H9 (cell line): ENCODE measurements at regions not wholly inside any gene's neighbourhood (a gene's known extent, or its start where the extent isn't known, plus 50 kb on each side); places are given as distances from the start of the nearest gene placed in this dataset.

Experiments
- DNase-seq: peaks from one replicate; pipeline ENCODE4 v3.0.0-alpha.2; 2017
- H2AFZ ChIP-seq: one replicate; pipeline ENCODE4 v1.6.1; 2013; ENCODE audit warnings: mild to moderate bottlenecking, low read length, control low read depth, moderate library complexity
- H2AK5ac ChIP-seq: 2 replicates; pipeline ENCODE4 v1.6.1; 2013; ENCODE audit warnings: low read length, control low read depth, mixed read lengths; ENCODE audit not compliant: insufficient read length
- H2BK120ac ChIP-seq: one replicate; pipeline ENCODE4 v1.6.1; 2013; ENCODE audit warnings: low read depth, mild to moderate bottlenecking, low read length, control low read depth, inconsistent platforms; ENCODE audit not compliant: poor library complexity, severe bottlenecking
- H2BK12ac ChIP-seq: 2 replicates; pipeline ENCODE4 v1.6.1; 2013; ENCODE audit warnings: low read length, control low read depth, mixed read lengths, low read depth; ENCODE audit not compliant: insufficient read length
- H2BK15ac ChIP-seq: 2 replicates; pipeline ENCODE4 v1.6.1; 2013; ENCODE audit warnings: low read depth, low read length, control low read depth
- H2BK20ac ChIP-seq: one replicate; pipeline ENCODE4 v1.6.1; 2013; ENCODE audit warnings: low read depth, mild to moderate bottlenecking, low read length, control low read depth, inconsistent platforms; ENCODE audit not compliant: poor library complexity, severe bottlenecking
- H2BK5ac ChIP-seq: 2 replicates; pipeline ENCODE4 v1.6.1; 2013; ENCODE audit warnings: low read length, control low read depth, mixed read lengths; ENCODE audit not compliant: insufficient read length
- H3K14ac ChIP-seq: 2 replicates; pipeline ENCODE4 v1.6.1; 2013; ENCODE audit warnings: low read length, control low read depth; ENCODE audit not compliant: insufficient read depth
- H3K18ac ChIP-seq: 2 replicates; pipeline ENCODE4 v1.6.1; 2013; ENCODE audit warnings: low read depth, mild to moderate bottlenecking, mixed read lengths, low read length, control low read depth; ENCODE audit not compliant: insufficient read length
- H3K23ac ChIP-seq: 2 replicates; pipeline ENCODE4 v1.6.1; 2013; ENCODE audit warnings: low read length, control low read depth, mixed read lengths, low read depth; ENCODE audit not compliant: insufficient read length
- H3K23me2 ChIP-seq: 2 replicates; pipeline ENCODE4 v1.6.1; 2013; ENCODE audit warnings: low read depth, mild to moderate bottlenecking, mixed read lengths, low read length, control low read depth; ENCODE audit not compliant: insufficient read length, poor library complexity, severe bottlenecking
- H3K27ac ChIP-seq: 2 replicates; pipeline ENCODE4 v1.5.1; 2013; ENCODE audit warnings: low read length, control low read depth, mixed read lengths, low read depth; ENCODE audit not compliant: insufficient read length
- H3K27me3 ChIP-seq: 2 replicates; pipeline ENCODE4 v1.6.1; 2013; ENCODE audit warnings: low read length, control low read depth, inconsistent platforms; ENCODE audit not compliant: insufficient read depth
- H3K4ac ChIP-seq: 2 replicates; pipeline ENCODE4 v1.6.1; 2013; ENCODE audit warnings: low read depth, mild to moderate bottlenecking, control low read depth, inconsistent platforms, low read length, moderate library complexity
- H3K4me1 ChIP-seq: 2 replicates; pipeline ENCODE4 v1.6.1; 2013; ENCODE audit warnings: low read length, control low read depth, inconsistent platforms; ENCODE audit not compliant: insufficient read depth
- H3K4me2 ChIP-seq: 2 replicates; pipeline ENCODE4 v1.6.1; 2013; ENCODE audit warnings: low read length, control low read depth, mixed read lengths; ENCODE audit not compliant: insufficient read length, insufficient read depth
- H3K56ac ChIP-seq: 2 replicates; pipeline ENCODE4 v1.6.1; 2013; ENCODE audit warnings: low read depth, mild to moderate bottlenecking, mixed read lengths, low read length, control low read depth; ENCODE audit not compliant: insufficient read length
- H3K79me1 ChIP-seq: 2 replicates; pipeline ENCODE4 v1.6.1; 2013; ENCODE audit warnings: low read depth, mild to moderate bottlenecking, moderate library complexity, low read length, control low read depth, inconsistent platforms; ENCODE audit not compliant: insufficient read depth, poor library complexity, severe bottlenecking
- H3K79me2 ChIP-seq: 2 replicates; pipeline ENCODE4 v1.6.1; 2013; ENCODE audit warnings: low read length, control low read depth, inconsistent platforms; ENCODE audit not compliant: insufficient read depth
- H3K9ac ChIP-seq: 2 replicates; pipeline ENCODE4 v1.6.1; 2013; ENCODE audit warnings: low read length, control low read depth, mixed read lengths; ENCODE audit not compliant: insufficient read length; ENCODE audit errors: extremely low read depth
- H3K9me3 ChIP-seq: one replicate; pipeline ENCODE4 v1.6.1; 2013; ENCODE audit warnings: low read depth, low read length, inconsistent platforms; ENCODE audit not compliant: control insufficient read depth
- H3T11ph ChIP-seq: one replicate; pipeline ENCODE4 v1.6.1; 2013; ENCODE audit warnings: mild to moderate bottlenecking, low read length, control low read depth, inconsistent platforms
- H4K20me1 ChIP-seq: one replicate; pipeline ENCODE4 v1.6.1; 2013; ENCODE audit not compliant: control insufficient read depth, insufficient read length, insufficient read depth
- H4K5ac ChIP-seq: 2 replicates; pipeline ENCODE4 v1.6.1; 2013; ENCODE audit warnings: low read depth, mild to moderate bottlenecking, mixed read lengths, low read length, control low read depth; ENCODE audit not compliant: insufficient read length
- H4K8ac ChIP-seq: replicated peaks from 2 replicates; pipeline ENCODE4 v1.6.1; 2013; ENCODE audit warnings: low read length, control low read depth, mixed read lengths, low read depth; ENCODE audit not compliant: insufficient read length
- H4K91ac ChIP-seq: 2 replicates; pipeline ENCODE4 v1.6.1; 2013; ENCODE audit warnings: low read depth, mild to moderate bottlenecking, moderate library complexity, mixed read lengths, low read length, control low read depth; ENCODE audit not compliant: insufficient read length
- H3K27ac Mint-ChIP-seq, 3 experiments: 2 replicates in 2 of 3; 3 replicates in 1 of 3; pipeline ENCODE4 v1.8.0; 2020 to 2021; ENCODE audit warnings: mixed read lengths in 3 of 3, mild to moderate bottlenecking in 1 of 3, moderate library complexity in 1 of 3
- H3K27me3 Mint-ChIP-seq: 2 replicates; pipeline ENCODE4 v1.8.0; 2021; ENCODE audit warnings: low read depth, mild to moderate bottlenecking, moderate library complexity, mixed read lengths
- H3K36me3 Mint-ChIP-seq, 3 experiments: 2 replicates in 2 of 3; 3 replicates in 1 of 3; pipeline ENCODE4 v1.8.0; 2020 to 2021; ENCODE audit warnings: low read depth in 3 of 3, mixed read lengths in 3 of 3; ENCODE audit not compliant: insufficient read depth in 1 of 3
- H3K4me1 Mint-ChIP-seq, 2 experiments: 2 replicates each; pipeline ENCODE4 v1.8.0; 2020; ENCODE audit warnings: mixed read lengths in 2 of 2
- H3K4me3 Mint-ChIP-seq, 2 experiments: 2 replicates in 1 of 2; 3 replicates in 1 of 2; pipeline ENCODE4 v1.8.0; 2020 to 2021; ENCODE audit warnings: mild to moderate bottlenecking in 2 of 2, mixed read lengths in 2 of 2, moderate library complexity in 1 of 2
- H3K9me3 Mint-ChIP-seq, 2 experiments: 2 replicates in 1 of 2; 3 replicates in 1 of 2; pipeline ENCODE4 v1.8.0; 2020; ENCODE audit warnings: mild to moderate bottlenecking in 2 of 2, mixed read lengths in 2 of 2, moderate library complexity in 1 of 2
- TF ChIP-seq, protein P1 (sequence below): fragments of 200-600 bp; sonication (generic); conservative IDR thresholded peaks from 3 replicates; pipeline ENCODE4 v1.8.0; 2021; ENCODE audit warnings: antibody characterized with exemption, mild to moderate bottlenecking

GRCh38 chr1:119225265-119225664 is 84.8 kb upstream of the WARS2 start:
- TF ChIP-seq, protein P1, sequence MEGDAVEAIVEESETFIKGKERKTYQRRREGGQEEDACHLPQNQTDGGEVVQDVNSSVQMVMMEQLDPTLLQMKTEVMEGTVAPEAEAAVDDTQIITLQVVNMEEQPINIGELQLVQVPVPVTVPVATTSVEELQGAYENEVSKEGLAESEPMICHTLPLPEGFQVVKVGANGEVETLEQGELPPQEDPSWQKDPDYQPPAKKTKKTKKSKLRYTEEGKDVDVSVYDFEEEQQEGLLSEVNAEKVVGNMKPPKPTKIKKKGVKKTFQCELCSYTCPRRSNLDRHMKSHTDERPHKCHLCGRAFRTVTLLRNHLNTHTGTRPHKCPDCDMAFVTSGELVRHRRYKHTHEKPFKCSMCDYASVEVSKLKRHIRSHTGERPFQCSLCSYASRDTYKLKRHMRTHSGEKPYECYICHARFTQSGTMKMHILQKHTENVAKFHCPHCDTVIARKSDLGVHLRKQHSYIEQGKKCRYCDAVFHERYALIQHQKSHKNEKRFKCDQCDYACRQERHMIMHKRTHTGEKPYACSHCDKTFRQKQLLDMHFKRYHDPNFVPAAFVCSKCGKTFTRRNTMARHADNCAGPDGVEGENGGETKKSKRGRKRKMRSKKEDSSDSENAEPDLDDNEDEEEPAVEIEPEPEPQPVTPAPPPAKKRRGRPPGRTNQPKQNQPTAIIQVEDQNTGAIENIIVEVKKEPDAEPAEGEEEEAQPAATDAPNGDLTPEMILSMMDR: no peak

More at GRCh38 chr1:119225265-119225664, 84.8 kb upstream of the WARS2 start:
- Histone ChIP-seq H3K56ac (no peak overlapping the region), H3K4me1 (no peaks in the 10 kb centered on the region), H3K23ac (no peak overlapping the region), H3T11ph (no peak overlapping the region), H4K5ac (no peak overlapping the region), H3K4ac (no peak overlapping the region), H2BK20ac (no peak overlapping the region), H3K23me2 (no peaks in the 10 kb centered on the region), H3K9me3 (no peaks in the 10 kb centered on the region), H2BK15ac (no peak overlapping the region), H4K8ac (no peak overlapping the region), H2BK5ac (no peak overlapping the region), H3K4me2 (no peak overlapping the region), H2AFZ (no peak overlapping the region), H3K14ac (no peak overlapping the region), H3K79me2 (no peaks in the 10 kb centered on the region), H4K20me1 (no peaks in the 10 kb centered on the region), H4K91ac (no peak overlapping the region), H3K27ac (no peak overlapping the region), H3K79me1 (no peaks in the 10 kb centered on the region), H2BK12ac (no peak overlapping the region), H3K18ac (no peak overlapping the region), H2BK120ac (no peak overlapping the region), H2AK5ac (no peak overlapping the region), H3K9ac (no peak overlapping the region), H3K27me3 (no peaks in the 10 kb centered on the region)
- Mint-ChIP-seq H3K9me3 (no peaks in the 10 kb centered on the region), H3K36me3 (no peaks in the 10 kb centered on the region), H3K27ac (no peak overlapping the region), H3K4me3 (no peak overlapping the region), H3K4me1 (peaks cover 10 to 13% of the 10 kb centered on the region in 2 experiments), H3K27me3 (no peaks in the 10 kb centered on the region)
- DNase-seq: no peak
